Aorta (tissue), 5 donors: ENCODE measurements at regions not wholly inside any gene's neighbourhood (a gene's known extent, or its start where the extent isn't known, plus 50 kb on each side); places are given as distances from the start of the nearest gene placed in this dataset.
A peak's percentile ranks its signal among the peaks of the same experiment; 100 is the strongest.
"Not testable (repeated sequence)": the region's sequence is repeated elsewhere in the genome, so short reads cannot be mapped to it uniquely, and the experiment has no call there.

ENCODE experiments used
- ATAC-seq: fragments of 200-7000 bp; cut with Tn5 transposase; one replicate; pipeline ENCODE4 v1.9.1; 2022; ENCODE audit warnings: moderate library complexity; ENCODE audit not compliant: low FRiP score
- DNase-seq, 2 donors: peaks; one replicate each; pipeline ENCODE4 v3.0.0-alpha.2; 2020
- H3K27ac ChIP-seq, 2 donors: one replicate each; pipeline ENCODE4 v1.5.1; 2013; ENCODE audit warnings: low read length in 2 of 2, mild to moderate bottlenecking in 2 of 2, moderate library complexity in 2 of 2, control low read depth in 1 of 2, inconsistent platforms in 1 of 2, low read depth in 1 of 2
- H3K27me3 ChIP-seq, 2 donors: one replicate each; pipeline ENCODE4 v1.6.1; 2013; ENCODE audit warnings: control low read depth in 1 of 2, low read length in 1 of 2, mild to moderate bottlenecking in 1 of 2, moderate library complexity in 1 of 2; ENCODE audit not compliant: insufficient read depth in 2 of 2, control insufficient read depth in 1 of 2
- H3K36me3 ChIP-seq, 2 donors: one replicate each; pipeline ENCODE4 v1.6.1; 2013; ENCODE audit warnings: control low read depth in 1 of 2, low read length in 1 of 2, mild to moderate bottlenecking in 1 of 2; ENCODE audit not compliant: insufficient read depth in 2 of 2, control insufficient read depth in 1 of 2
- H3K4me1 ChIP-seq, 2 donors: one replicate each; pipeline ENCODE4 v1.6.1; 2013; ENCODE audit warnings: low read length in 2 of 2, control low read depth in 1 of 2, mild to moderate bottlenecking in 1 of 2, moderate library complexity in 1 of 2; ENCODE audit not compliant: insufficient read depth in 2 of 2, control insufficient read depth in 1 of 2
- H3K4me3 ChIP-seq, 2 donors: one replicate each; pipeline ENCODE4 v1.5.1; 2013; ENCODE audit warnings: low read length in 2 of 2, control low read depth in 1 of 2, mild to moderate bottlenecking in 1 of 2
- H3K9me3 ChIP-seq: one replicate; pipeline ENCODE4 v1.6.1; 2013; ENCODE audit warnings: mild to moderate bottlenecking, low read length; ENCODE audit not compliant: control insufficient read depth
- WGBS, 2 donors: extraction: QIAGEN DNeasy Blood & Tissue Kit; methylation state at CpG; one replicate each; pipeline ENCODE4 v1.1.7; 2013; 5-methylcytosine and 5-hydroxymethylcytosine counted together
- intact Hi-C, 2 donors: fragments of 100-400 bp; cut with DNase I; formaldehyde crosslinking; loops; one replicate each; pipeline versions ENCODE4 v1.14.2 to v1.15.0; 2022
- donor health status: healthy with polysubstance abuse.
- donor health status: Bipolar disorder and iron deficiency.
- donor health status: DM: no; HTN: no; CAD: no.
- donor health status: DM: no; HTN: no; CAD: no.
- donor health status: DM: yes; HTN: yes; CAD: no.

DNA sequence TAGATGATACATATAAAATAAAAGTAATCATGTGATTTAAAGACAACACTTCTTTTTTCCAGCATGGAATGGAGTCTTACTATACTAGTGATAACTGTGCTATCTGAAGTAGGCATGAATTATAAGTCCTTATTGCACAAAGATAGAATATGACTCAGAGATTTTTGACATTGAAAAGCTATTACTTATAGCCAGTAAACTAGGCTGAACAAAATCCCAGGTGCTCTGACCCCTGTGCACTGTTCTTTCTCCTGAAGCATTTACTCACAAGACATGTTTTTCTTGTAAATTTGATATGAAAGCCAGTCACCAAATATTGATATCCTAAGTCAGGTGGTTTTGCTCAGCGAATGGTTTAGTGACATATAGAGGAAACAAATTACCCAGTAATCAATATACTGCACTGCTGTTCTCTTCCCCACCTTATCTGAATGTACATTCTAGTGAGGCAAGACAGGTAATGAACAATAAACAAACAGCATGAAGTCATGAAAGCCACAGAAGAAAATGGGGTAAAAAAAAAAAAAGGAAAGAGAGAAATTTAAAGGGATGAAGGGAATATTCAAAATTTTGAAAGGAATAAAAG lies 1567.0 kb upstream of the SPRY2 start:
- Histone ChIP-seq H3K4me1 (no peaks in the 10 kb centered on the region), H3K36me3 (no peaks in the 10 kb centered on the region), H3K9me3 (no peaks in the 10 kb centered on the region), H3K4me3 (no peak overlapping the region), H3K27me3 (no peaks in the 10 kb centered on the region), H3K27ac (no peak overlapping the region)
- ATAC-seq (no peak), DNase-seq (no peak)
- intact Hi-C loops: no loop called here
- 90 to 93% methylated on average over 1 of the region's 1 CpG for WGBS, 2 donors

DNA sequence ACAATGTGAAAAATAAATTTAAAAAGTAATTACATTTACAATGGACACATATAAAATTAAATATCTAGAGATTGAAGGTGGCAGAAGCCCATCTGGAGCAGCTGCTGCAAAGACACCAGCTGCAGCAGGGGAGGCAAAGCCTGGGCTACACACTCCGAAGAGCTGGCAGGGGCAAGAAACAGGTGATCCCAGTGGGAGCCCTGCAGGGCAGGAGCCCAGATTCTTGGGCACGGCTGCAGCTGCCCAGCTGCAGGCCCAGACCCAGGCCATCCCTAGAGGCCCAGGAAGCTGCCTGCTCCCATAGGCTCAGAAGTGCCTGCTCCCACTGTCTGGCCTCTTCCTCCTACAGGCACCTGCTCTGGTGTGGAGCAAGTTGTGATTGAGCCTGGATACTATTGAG lies 1547.9 kb upstream of the SPRY2 start:
- Histone ChIP-seq H3K4me3 (no peak overlapping the region), H3K27me3 (no peaks in the 10 kb centered on the region), H3K36me3 (no peaks in the 10 kb centered on the region), H3K27ac (no peak overlapping the region), H3K9me3 (peaks cover 5% of the 10 kb centered on the region), H3K4me1 (no peaks in the 10 kb centered on the region)
- 94 to 96% methylated on average over 2 of the region's 2 CpGs for WGBS, 2 donors
- no peak for DNase-seq
- intact Hi-C loops: no loop called here
- ATAC-seq: peak; percentile 38

DNA sequence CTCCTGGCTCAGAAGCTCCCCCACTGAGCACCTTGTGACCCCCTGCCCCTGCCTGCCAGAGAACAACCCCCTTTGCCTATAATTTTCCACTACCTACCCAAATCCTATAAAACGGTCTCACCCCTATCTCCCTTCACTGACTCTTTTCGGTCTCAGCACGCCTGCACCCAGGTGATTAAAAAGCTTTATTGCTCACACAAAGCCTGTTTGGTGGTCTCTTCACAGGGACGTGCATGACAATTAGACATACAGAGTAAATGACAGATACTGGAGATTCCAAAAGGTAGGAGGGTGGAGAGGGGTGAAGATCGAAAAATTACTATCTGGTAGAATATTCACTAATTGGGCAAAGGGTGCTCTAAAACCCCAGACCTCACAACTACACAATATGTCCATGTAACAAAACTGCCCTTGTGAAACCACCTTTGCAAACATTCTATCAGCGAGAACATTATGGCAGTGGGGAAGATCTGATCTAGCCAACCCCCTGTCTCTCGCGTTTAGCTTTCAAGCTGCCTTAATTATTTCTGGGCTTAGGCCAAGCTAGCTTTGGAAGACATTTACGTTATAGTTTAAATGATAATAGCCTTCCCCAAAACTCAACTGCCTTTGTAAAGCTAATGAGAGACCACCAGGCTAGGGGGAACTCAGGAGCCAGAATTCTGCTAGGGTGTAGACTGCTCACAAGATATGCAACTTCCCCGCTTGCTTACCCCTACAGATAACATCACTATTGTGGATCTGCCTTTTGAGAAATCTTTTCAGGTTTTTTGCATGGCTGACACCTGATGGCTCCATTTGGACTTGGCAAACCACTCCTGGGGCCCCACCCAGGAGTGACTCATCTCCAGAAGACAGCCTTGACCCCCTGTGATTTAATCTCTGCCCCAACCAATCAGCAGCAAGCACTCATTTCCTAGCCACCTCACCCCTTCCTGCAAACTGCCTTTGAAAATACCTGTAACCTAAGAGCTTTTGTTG lies 1534.0 kb upstream of the SPRY2 start:
- Histone ChIP-seq H3K27ac (no peak overlapping the region), H3K36me3 (no peaks in the 10 kb centered on the region), H3K4me1 (no peaks in the 10 kb centered on the region), H3K9me3 (no peaks in the 10 kb centered on the region), H3K27me3 (no peaks in the 10 kb centered on the region), H3K4me3 (no peak overlapping the region)
- 54 to 60% methylated on average over 10 of the region's 10 CpGs for WGBS, 2 donors
- DNase-seq (no peak), ATAC-seq (no peak)
- intact Hi-C loops: no loop called here

DNA sequence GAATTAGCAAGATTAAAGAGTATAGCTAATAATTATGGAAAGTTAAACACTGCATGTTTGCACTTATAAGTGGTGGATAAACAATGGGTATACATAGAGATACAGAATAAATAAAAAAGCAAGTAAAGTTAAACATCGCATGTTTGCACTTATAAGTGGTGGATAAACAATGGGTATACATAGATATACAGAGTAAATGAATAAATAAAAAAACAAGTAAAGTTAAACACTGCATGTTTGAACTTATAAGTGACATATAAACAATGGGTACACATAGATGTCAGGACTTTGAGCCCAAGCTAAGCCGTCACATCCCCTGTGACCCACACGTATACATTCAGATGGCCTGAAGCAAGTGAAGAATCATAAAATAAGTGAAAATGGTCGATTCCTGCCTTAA lies 1533.3 kb upstream of the SPRY2 start:
- no peak for ATAC-seq

DNA sequence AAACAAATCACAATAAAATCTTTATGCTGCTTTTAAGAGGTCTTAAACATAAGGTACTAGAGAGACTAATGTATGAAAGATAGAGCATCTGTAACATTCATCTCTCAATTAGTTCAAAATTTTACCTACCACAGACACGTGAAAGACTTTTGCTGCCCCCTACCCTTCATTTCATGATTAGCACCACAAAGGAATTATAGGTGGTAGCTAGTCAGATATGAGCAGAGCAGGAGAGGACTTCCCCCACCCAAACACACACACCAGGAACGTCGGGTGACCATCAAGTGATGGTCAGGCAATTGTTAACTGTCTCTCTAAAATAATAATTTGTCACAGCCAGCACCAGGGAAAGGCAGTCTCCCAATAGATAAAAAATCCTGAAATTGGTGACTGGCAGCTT lies 1531.7 kb upstream of the SPRY2 start:
- ATAC-seq (no peak), DNase-seq (no peak)
- no peak overlapping the region for H3K4me3 ChIP-seq
- H3K36me3 ChIP-seq: no peaks in the 10 kb centered on the region
- H3K27me3 ChIP-seq: no peaks in the 10 kb centered on the region
- no peaks in the 10 kb centered on the region for H3K9me3 ChIP-seq
- H3K27ac ChIP-seq: no peak overlapping the region
- H3K4me1 ChIP-seq: no peaks in the 10 kb centered on the region
- WGBS, 2 donors: 7 to 12% methylated on average over 3 of the region's 3 CpGs
- intact Hi-C loops: no loop called here

More for the DNA sequence above, 1533.3 kb upstream of the SPRY2 start:
- H3K27ac ChIP-seq: no peak overlapping the region
- H3K27me3 ChIP-seq: no peaks in the 10 kb centered on the region
- no peak for DNase-seq
- 60 to 62% methylated on average over 4 of the region's 4 CpGs for WGBS, 2 donors
- H3K36me3 ChIP-seq: no peaks in the 10 kb centered on the region
- no peaks in the 10 kb centered on the region for H3K4me1 ChIP-seq
- intact Hi-C loops: no loop called here
- no peaks in the 10 kb centered on the region for H3K9me3 ChIP-seq
- no peak overlapping the region for H3K4me3 ChIP-seq

DNA sequence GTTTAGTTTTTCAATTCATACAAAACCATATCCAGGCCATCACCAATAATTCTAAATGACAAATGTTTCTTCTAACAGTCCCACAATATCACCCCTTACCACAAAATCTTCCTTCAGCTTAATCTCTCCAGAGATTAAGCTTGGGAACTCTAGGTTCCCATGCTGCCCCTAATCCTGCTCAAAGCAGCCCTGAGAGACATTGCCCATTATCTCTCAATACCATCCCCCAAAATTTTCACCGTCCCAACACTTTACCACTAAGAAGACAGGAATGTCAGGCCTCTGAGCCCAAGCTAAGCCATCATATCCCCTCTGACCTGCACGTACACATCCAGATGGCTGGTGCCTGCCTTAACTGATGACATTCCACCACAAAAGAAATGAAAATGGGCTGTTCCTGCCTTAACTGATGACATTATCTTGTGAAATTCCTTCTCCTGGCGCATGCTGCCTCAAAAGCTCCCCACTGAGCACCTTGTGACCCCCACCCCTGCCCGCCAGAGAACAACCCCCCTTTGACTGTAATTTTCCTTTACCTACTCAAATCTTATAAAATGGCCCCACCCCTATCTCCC lies 1530.9 kb upstream of the SPRY2 start:
- DNase-seq, ATAC-seq, H3K27me3 ChIP-seq, H3K27ac ChIP-seq, H3K4me3 ChIP-seq, intact Hi-C loops, H3K36me3 ChIP-seq, H3K9me3 ChIP-seq, H3K4me1 ChIP-seq: not testable (repeated sequence)
- 57 to 75% methylated on average over 4 of the region's 4 CpGs for WGBS, 2 donors

DNA sequence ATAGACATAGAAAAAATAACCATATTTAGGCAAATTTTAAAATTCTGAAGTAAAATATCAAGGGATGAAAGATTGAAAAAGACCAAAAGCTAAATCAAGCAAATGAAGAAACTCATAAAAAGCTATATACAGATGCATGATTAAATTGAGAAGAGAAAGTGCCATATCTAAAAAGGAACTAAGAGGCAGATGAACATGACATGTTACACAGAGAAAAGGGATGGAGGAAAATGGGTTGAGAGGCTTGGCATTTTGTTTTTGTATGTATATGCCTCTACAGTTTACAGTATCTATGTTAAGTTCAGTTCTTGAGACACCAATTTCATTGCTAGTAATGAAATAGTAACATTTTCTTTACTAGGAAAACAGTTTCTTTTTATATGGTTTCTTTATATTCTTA lies 1507.4 kb upstream of the SPRY2 start:
- DNase-seq (no peak), ATAC-seq (no peak)
- H3K27ac ChIP-seq: no peak overlapping the region
- intact Hi-C loops: no loop called here
- no peaks in the 10 kb centered on the region for H3K36me3 ChIP-seq
- no peaks in the 10 kb centered on the region for H3K4me1 ChIP-seq
- H3K9me3 ChIP-seq: no peaks in the 10 kb centered on the region
- no peak overlapping the region for H3K4me3 ChIP-seq
- H3K27me3 ChIP-seq: no peaks in the 10 kb centered on the region

DNA sequence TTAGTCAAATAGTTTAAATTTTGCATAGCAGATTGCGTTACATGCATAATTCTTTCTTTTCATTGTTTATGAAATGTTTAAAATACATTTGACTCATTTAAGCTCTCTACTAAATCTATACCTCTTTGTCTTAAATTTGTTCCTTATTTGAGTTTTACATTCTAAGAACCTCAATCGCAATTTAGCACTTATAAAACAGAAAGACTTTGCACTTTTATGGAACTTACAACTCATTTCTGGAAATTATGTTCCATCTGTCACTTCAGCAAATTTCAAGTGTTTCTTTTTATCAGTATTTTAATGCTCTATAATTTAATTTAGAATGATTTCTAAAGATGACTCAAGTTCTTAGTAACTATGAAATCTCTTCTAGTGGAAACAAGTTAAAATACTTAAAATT lies 1505.8 kb upstream of the SPRY2 start:
- H3K9me3 ChIP-seq: no peaks in the 10 kb centered on the region
- no peaks in the 10 kb centered on the region for H3K27me3 ChIP-seq
- 83 to 87% methylated on average over 2 of the region's 2 CpGs for WGBS, 2 donors
- ATAC-seq: no peak
- intact Hi-C loops: no loop called here
- H3K36me3 ChIP-seq: no peaks in the 10 kb centered on the region
- no peaks in the 10 kb centered on the region for H3K4me1 ChIP-seq
- H3K4me3 ChIP-seq: no peak overlapping the region
- H3K27ac ChIP-seq: no peak overlapping the region
- no peak for DNase-seq

DNA sequence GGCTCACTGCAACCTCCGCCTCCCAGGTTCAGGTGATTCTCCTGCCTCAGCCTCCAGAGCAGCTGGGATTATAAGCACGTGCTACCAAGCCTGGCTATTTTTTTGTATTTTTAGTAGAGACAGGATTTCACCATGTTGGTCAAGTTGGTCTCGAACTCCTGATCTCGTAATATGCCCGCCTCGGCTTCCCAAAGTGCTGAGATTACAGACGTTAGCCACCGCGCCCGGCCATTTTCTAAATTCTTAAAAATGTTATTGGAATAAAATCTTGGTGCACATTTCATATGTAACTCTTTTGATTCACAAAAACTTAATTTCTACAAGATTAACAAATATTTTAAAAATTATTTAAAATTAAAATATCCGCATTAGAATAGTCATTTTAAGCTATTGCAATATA lies 1480.3 kb upstream of the SPRY2 start:
- H3K9me3 ChIP-seq: peaks cover 2% of the 10 kb centered on the region
- intact Hi-C loops: no loop called here
- H3K36me3 ChIP-seq: no peaks in the 10 kb centered on the region
- no peak for ATAC-seq
- no peak overlapping the region for H3K4me3 ChIP-seq
- 93 to 94% methylated on average over 11 of the region's 11 CpGs for WGBS, 2 donors
- H3K27ac ChIP-seq: no peak overlapping the region
- H3K4me1 ChIP-seq: no peaks in the 10 kb centered on the region
- peak in 1 of 2 donors; percentile 60 for DNase-seq
- H3K27me3 ChIP-seq: peaks cover 0 to 2% of the 10 kb centered on the region in 2 donors
